H54 (cell line): ENCODE measurements at regions not wholly inside any gene's neighbourhood (a gene's known extent, or its start where the extent isn't known, plus 50 kb on each side); places are given as distances from the start of the nearest gene placed in this dataset.

Source experiments
- DNase-seq: peaks from one replicate; pipeline ENCODE4 v3.0.0; 2011; ENCODE audit warnings: low spot score, mixed read lengths; ENCODE audit not compliant: insufficient read length
- FAIRE-seq: peaks from 3 replicates; lab custom pipeline; 2011; peaks lifted over from hg19 to GRCh38; lab: Jason Lieb, UNC
- POLR2A ChIP-seq: IDR thresholded peaks from 2 replicates; pipeline ENCODE4 v1.6.1; 2011; ENCODE audit warnings: low read depth, mild to moderate bottlenecking, low read length

GRCh38 chr4:121242188-121242750 is 78.1 kb upstream of the TNIP3 start:
- no peak for FAIRE-seq
- DNase-seq: no peak

GRCh38 chr4:121239951-121240350 is 75.8 kb upstream of the TNIP3 start:
- DNase-seq (no peak), FAIRE-seq (no peak)
- TF ChIP-seq POLR2A: no peak

More at GRCh38 chr4:121242188-121242750, 78.1 kb upstream of the TNIP3 start:
- no peak for TF ChIP-seq POLR2A

- FAIRE-seq (no peak), DNase-seq (no peak)
- no peak for TF ChIP-seq POLR2A
These were observed 74.3 kb upstream of the TNIP3 start for GRCh38 chr4:121238461-121238860.

GRCh38 chr4:121237069-121237399 is 72.9 kb upstream of the TNIP3 start:
- DNase-seq (no peak), FAIRE-seq (no peak)
- no peak for TF ChIP-seq POLR2A

- TF ChIP-seq POLR2A: no peak
- no peak for FAIRE-seq
These were observed 72.4 kb upstream of the TNIP3 start for GRCh38 chr4:121236353-121237068.

GRCh38 chr4:121233982-121234381 is 69.9 kb upstream of the TNIP3 start:
- FAIRE-seq: no peak
- TF ChIP-seq POLR2A: no peak

More at GRCh38 chr4:121236353-121237068, 72.4 kb upstream of the TNIP3 start:
- DNase-seq: no peak

GRCh38 chr4:121229993-121230392 is 65.9 kb upstream of the TNIP3 start:
- FAIRE-seq (no peak), DNase-seq (no peak)
- TF ChIP-seq POLR2A: no peak

More at GRCh38 chr4:121233982-121234381, 69.9 kb upstream of the TNIP3 start:
- DNase-seq: no peak

GRCh38 chr4:121228848-121229247 is 64.7 kb upstream of the TNIP3 start:
- TF ChIP-seq POLR2A: no peak
- FAIRE-seq (no peak), DNase-seq (no peak)

GRCh38 chr4:121227341-121227792 is 63.2 kb upstream of the TNIP3 start:
- DNase-seq (no peak), FAIRE-seq (no peak)
- TF ChIP-seq POLR2A: no peak

GRCh38 chr4:121226362-121226761 is 62.2 kb upstream of the TNIP3 start:
- TF ChIP-seq POLR2A: no peak
- FAIRE-seq (no peak), DNase-seq (no peak)

- TF ChIP-seq POLR2A: no peak
These were observed 57.5 kb upstream of the TNIP3 start for GRCh38 chr4:121221608-121222007.

GRCh38 chr4:121221201-121221600 is 57.1 kb upstream of the TNIP3 start:
- no peak for FAIRE-seq
- DNase-seq: no peak
- no peak for TF ChIP-seq POLR2A

More at GRCh38 chr4:121221608-121222007, 57.5 kb upstream of the TNIP3 start:
- FAIRE-seq: no peak
- no peak for DNase-seq

- TF ChIP-seq POLR2A: no peak
- no peak for DNase-seq
- no peak for FAIRE-seq
These were observed 56.6 kb upstream of the TNIP3 start for GRCh38 chr4:121220698-121221097.

- no peak for TF ChIP-seq POLR2A
These were observed 55.1 kb upstream of the TNIP3 start for GRCh38 chr4:121219227-121219626.

GRCh38 chr4:121217351-121217750 is 53.2 kb upstream of the TNIP3 start:
- no peak for DNase-seq
- FAIRE-seq: no peak
- TF ChIP-seq POLR2A: no peak

More at GRCh38 chr4:121219227-121219626, 55.1 kb upstream of the TNIP3 start:
- DNase-seq: no peak
- no peak for FAIRE-seq
